EL (cell line): ENCODE measurements at regions not wholly inside any gene's neighbourhood (a gene's known extent, or its start where the extent isn't known, plus 50 kb on each side); places are given as distances from the start of the nearest gene placed in this dataset.

Experiments used
- DNase-seq: peaks from one replicate; pipeline ENCODE4 v3.0.0-alpha.2; 2016

DNA sequence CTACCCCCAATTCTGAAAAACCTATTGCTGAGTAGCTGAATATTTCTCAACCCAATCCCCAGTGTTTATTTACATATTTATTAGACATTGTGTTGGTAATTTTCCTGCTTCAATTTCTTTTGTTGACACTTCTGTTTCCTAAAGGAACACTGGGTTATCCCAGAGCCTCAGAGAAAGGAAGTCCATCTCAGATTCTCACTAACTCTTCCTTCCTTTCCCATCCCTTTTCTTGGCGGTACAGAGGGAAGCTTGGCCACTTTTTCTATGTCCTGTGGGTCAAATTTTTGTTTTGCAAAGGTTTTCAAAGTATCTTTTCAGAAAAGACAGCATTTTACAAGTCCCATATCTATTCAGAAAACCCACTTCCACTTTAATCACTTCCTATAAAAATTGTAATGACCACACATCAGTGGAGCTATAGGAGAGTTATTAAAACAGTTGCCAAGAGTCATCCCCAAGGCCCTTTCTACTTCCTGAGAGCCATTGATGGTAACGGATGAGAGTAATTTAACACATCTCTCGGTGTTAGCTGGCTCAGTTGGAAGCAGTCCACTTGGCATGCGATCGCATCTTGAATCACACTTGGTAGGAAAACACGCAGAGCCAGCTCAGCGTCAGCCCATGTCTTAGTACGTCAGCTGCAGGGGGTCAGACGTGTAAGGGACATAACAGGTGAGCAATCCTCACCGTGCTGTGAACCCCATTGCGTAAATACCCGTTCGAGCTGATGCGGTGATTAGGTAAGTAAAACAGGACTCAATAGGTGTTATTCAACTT lies 231.1 kb upstream of the ADARB2 start:
- DNase-seq = no peak

DNA sequence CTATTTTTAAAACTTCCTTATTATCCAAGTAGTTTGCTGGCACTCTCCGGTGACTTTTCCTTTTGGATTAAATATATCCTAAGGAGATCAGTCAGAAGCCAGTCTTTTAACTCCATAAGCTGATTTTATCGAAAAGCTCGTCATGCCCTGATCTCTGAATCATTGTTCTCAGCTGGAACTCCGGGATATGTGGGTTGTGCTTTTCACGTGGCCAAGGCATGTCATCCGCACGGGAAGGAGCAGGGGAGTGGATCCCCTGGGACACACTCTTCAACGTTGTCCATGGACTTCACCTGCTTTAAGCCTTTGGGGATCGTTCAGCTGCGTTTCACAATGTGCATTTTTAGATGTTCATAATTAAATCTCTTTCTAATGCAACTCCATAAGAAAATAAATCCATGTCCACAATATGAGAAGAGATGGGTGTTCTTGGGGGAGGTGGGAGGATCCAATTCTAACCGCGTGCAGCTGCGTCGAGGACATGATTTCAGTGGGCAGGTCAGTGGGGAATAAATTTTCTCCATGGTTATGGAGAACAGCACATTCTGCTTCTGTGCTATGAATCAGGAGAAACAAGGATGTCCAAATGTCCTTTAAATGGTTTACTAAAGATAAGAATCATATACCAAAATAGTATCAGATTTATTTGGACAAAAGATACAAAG lies 229.5 kb upstream of the ADARB2 start:
- DNase-seq = no peak

DNA sequence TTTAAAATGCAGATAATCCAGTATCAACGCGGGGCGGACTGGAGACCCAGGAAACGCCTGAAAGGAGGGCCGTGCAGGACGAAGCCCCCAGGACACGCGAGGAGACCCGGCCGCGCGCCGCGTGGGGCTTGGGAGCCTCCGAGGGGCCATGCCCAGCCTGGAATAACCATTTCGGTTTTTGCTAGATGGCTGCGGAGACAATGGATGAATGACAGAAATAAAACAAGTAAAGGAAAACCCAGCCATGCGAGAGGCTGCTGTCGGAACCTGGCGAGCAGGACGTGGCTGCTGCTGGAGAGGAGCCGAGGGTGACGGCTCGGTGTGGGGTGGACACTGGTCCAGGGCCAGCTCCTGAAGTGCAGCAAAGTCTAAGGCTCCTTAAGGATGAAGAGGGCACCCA lies 227.2 kb upstream of the ADARB2 start:
- DNase-seq = no peak

- DNase-seq = no peak
Observed at GRCh38 chr10:1963341-1963740, 226.0 kb upstream of the ADARB2 start.

DNA sequence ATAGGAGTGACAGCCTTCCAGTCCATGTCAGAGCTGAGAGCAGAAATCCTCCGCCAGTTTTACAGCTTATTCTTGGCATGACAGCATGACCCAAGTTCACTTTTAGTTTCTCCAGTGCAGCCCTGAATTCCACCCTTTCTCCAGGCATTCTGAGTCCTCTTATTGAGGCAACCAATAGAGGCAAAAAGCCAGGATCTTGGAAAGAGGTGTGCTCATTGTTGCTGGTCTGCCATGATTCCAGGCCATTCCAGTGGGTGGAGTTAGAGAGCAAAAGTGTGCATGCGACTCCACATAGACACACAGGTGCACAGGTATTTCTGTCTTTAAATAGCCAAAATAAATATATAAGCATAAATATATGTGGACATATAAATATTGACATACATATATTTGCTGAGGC lies 224.7 kb upstream of the ADARB2 start:
- no peak for DNase-seq

- no peak for DNase-seq
Observed at GRCh38 chr10:1960982-1961381, 223.7 kb upstream of the ADARB2 start.

DNA sequence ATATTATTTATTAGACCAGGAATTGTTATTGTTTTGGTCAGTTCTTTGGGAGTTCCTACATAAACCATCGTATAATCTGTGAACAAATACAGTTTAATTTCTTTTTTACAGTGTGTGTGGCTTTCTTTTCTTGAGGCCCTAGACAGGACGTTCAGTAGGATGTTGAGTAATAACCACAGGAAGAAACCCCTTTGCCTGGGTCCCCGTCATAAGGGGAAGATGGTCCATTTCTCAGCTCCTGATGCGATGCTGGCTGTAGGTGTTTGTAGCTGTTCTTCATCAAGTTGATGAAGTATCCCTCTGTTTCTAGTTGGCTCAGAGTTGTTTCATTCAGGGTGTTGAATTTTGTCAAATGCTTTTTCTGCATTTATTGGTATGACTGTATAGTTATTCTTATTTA lies 219.7 kb upstream of the ADARB2 start:
- no peak for DNase-seq

DNA sequence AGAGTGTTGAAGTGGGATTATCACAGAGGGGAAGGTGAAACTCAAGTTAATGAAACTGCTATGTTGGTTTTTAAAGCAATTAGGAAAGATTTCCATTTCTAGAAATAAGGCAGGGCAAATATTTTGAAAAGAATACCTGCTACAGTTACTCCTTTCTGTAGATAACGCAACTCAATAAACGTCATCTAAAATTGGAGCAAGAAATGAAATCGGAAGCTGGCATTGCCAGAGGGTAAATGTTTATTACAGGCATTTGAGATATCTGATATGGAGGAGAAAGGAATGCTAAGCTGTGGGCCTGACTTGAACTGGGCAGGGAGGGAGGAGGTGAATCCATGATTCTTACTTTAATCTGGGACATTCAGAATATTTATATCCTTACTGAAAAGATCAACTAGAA lies 217.0 kb upstream of the ADARB2 start:
- no peak for DNase-seq

DNA sequence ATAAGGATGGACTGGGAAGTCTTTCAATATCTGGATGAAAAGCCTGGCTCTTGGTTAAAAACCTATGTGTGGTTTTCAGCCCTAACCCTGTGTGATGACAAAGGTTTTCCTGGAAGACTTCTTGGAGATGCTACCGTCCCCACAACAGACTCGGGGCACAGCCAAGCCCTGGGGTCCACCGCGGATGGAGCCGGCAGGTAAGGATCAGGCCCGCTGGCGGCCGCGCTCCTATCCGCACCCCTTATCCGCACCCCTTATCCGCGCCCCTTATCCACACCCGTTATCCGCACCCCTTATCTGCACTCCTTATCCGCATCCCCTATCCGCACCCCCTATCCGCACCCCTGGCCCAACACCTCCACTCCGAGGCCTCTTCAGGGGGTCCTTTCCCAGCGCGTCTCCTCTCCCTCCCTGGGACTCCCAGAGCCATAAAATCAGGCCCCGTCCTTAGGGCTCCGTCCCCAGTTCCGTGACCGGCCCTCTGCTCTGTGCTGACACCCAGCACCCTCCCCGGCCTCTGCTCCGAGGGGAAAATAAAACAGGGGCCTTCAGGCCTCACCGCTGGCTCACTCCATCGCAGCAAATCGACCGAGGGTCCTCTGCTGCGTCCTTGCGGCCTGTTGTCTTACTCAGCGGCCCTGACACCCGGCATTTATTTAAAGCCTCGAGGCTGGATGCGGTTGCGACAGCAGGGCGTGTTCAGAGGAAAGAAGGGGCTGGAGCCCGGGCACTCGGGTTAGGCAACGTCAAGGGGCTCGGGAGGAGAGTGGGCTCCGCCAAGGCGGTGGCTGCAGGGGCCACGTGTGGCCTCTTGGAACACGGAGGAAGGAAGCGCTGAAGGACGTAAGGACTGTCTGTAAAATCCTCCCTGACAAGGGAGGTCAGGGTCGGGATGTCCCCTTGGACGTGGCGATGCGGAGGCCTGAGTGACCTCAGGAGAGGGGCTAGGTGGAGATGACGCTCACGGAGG lies 215.1 kb upstream of the ADARB2 start:
- no peak for DNase-seq

DNA sequence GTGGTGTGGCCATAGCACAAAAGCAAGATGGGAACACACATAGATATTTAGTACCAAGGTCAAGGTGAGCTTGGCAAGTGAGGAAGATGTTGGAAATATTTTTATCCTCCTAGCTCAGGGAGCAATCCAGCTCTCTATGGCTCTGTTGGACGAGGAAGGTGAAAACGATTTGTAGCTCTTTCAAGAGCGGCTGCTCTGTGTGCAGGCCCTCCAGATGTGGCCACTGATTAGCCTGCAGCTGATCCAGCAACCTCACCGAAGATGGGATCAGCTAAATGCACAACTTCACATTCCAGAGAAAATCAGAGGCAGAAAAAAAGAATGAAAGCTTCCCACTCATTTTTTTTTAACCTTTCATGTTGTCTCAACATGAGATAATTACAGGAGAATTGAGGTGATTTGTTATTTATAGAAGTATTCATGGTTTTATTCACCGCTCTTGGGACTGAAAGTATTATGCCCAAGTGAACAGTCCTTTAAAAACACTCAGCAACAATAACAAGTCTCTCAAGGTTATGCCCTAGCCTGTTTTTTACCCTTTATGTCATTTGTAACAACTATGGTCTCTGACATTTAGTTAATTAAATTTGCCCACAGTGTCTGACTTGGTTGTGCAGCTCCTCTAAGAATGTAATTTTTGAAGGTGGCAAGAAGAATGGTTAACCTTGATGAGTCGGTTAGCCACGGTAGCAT lies 213.6 kb upstream of the ADARB2 start:
- DNase-seq = no peak

- no peak for DNase-seq
Observed at GRCh38 chr10:1947464-1948003, 210.2 kb upstream of the ADARB2 start.

GRCh38 chr10:1944487-1944886 lies 207.2 kb upstream of the ADARB2 start:
- no peak for DNase-seq

DNA sequence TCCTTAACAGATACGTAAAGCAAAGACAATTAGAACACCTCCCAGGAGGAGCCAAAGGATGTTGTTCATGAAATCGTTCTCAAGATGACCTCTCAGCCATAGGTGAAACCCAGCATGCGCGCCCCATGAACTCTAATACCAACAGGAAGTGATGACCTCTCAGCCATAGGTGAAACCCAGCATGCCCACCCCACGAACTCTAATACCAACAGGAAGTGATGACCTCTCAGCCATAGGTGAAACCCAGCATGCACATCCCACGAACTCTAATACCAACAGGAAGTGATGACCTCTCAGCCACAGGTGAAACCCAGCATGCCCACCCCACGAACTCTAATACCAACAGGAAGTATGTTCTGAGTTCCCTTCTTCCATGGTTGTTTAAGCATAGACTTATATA lies 205.2 kb upstream of the ADARB2 start:
- DNase-seq = no peak

DNA sequence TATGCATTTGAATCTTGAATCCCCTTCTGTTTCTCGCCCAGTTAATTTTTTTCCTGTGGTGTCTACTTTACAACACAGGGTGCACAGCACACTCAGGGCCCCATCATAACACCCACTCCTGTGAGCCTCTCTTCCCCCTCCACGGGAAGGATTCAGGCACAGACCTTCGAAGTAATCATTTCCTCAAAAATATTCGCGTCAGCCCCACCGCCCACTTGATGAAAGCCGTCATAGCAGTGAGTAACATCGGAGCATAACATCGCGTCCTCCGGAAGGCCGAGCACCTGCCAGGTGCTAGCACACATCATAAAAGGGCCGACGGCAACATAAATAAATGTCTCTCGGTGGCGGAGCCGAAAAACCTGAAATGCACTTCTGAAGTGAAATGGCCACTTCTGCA lies 201.7 kb upstream of the ADARB2 start:
- DNase-seq = no peak

GRCh38 chr10:1938317-1938716 lies 201.0 kb upstream of the ADARB2 start:
- DNase-seq = no peak

DNA sequence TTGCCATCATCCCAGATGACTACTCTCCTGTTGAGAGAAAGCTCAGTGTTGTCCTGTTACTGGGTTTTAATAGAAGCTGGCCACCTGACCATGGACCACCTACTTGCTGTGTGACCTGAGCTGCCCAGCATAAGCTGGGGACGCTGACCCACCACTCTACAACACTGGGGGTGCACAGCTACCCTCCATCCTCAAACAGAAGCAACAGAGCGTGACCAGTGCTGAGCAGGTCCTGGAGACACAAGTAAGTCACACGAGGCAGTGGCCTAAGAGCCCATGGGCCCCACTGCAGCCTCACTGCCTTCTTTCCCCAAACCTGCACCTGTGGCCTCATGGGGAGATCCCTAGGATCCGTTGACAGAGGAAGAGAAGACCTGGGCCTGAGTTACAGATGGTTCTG lies 198.6 kb upstream of the ADARB2 start:
- DNase-seq = no peak

DNA sequence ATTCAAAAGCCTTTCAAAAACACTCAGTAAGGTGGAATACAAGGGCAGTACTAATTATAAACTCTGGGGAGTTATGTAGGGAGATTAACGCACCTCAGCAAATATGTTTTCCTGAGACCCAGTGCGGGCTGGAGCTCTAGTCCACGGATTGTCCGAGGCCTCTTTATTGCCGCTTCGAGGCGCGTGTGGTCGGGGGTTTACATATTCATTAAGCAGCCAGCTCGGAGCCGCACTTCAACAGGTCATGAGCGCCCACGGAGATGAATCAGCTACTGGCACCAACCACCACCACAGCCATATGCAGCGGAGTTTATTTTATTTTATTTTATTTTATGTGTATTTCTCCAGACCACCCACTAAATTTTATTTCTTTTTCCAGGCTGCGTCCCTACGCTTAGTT lies 195.9 kb upstream of the ADARB2 start:
- DNase-seq = no peak

GRCh38 chr10:1932692-1933094 lies 195.4 kb upstream of the ADARB2 start:
- DNase-seq = no peak

GRCh38 chr10:1928606-1929005 lies 191.3 kb upstream of the ADARB2 start:
- DNase-seq = no peak

DNA sequence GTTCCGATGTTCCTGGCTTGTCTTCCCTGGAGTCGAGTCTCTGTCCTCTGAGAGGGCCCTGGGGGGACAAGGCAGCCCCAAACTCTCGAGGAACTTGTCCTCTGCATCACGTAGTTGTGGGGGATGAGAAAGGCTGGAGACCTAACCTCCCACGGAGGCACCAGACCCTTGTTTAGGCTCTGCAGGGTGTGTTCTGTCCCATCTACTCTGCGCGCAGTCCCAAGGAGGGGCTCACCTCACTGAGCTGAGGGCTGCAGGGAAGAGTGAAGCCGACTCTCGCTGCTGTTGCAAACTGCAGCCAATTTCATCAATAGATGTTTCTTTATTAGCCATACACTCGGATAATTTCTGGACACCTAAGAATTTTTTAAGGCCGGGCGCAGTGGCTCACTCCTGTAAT lies 186.7 kb upstream of the ADARB2 start:
- DNase-seq = no peak

DNA sequence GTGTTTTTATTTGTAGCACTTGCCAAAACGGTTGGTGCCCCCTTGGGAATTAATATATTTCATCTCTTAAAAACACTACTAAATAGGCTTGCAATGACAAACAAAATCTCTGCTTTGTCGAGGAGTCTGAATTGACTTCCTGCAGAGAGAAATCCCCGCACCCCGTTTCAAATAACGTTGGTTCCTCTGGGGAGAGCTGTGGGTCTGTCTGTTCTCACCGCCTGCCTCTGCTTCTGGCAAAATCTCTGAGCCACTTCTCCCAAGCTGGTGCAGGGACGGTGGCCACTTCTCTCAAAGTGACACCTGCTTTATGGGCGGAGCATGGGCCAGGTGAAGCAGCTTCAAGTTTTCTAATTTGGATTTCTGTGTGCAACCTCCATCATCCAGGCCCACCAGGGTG lies 186.3 kb upstream of the ADARB2 start:
- DNase-seq = no peak

DNA sequence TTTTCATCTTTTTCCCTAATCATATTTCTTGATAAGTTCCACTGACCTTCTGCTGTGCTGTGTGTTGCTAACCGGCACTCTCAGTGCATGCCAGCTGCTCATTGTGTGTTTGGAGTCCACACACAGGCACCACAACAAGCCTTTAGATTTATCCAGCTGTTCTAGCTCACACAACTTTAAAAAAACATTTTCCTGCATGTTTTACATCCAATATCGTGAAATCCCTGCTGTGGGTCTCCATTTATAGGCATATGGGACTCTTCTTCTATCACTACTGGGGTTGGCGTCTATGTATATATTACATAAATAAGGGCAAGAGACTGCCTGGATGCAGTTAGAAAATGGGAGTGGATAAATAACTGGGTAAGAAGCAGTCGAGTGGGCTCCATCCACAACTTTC lies 183.6 kb upstream of the ADARB2 start:
- no peak for DNase-seq

DNA sequence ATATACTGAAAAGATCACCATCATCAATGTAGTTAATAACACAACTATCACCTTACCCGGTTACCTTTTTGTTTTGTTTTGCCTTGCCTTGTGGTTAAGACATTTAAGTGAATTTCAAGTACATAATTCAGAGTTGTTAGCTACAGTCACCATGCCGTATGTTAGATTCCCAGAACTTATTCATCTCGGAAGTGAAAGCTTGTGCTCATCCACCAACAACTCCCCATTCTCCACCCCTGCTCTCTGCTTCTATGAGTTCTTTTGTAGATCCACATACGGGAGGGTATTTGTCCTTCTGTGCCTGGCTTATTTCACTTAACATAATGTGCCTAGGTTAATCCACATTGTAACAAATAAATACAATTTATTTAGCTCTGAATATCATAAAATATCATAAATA lies 182.8 kb upstream of the ADARB2 start:
- no peak for DNase-seq
